ENCODE measurements at regions not wholly inside any gene's neighbourhood (a gene's known extent, or its start where the extent isn't known, plus 50 kb on each side); places are given as distances from the start of the nearest gene placed in this dataset.

- Histone ChIP-seq H3K4me3 (no peak overlapping the region), H3K4me1 (no peaks in the 10 kb centered on the region), H3K36me3 (no peaks in the 10 kb centered on the region), H3K27me3 (no peaks in the 10 kb centered on the region), H3K27ac (no peak overlapping the region), H3K9me3 (no peaks in the 10 kb centered on the region)
- DNase-seq = no peak
- 58 to 64% methylated on average over 3 of the region's 3 CpGs for WGBS, 2 donors (ENCODE audit: low coverage in 1 of 2)
- intact Hi-C loops (cut with DNase I; ENCODE audit: low total_unique reads) = no loop called here
- in situ Hi-C loops (cut with MboI; ENCODE audit: low pct_ligation_motif_present in 1 of 4, low pct_unique_long_range_greater_than_20kb in 1 of 4, low sequenced_read_pairs in 3 of 4) = no loop called here
- TF ChIP-seq POLR2AphosphoS5 (IDR thresholded peaks at IDR 0.05) (no peak), CTCF (IDR thresholded peaks at IDR 0.05) (no peak), POLR2A (IDR thresholded peaks at IDR 0.05) (no peak), EP300 (IDR thresholded peaks at IDR 0.05; ENCODE audit: low read depth) (no peak)
Measured at GRCh38 chr15:79492065-79492464, 59.9 kb downstream of the MINAR1 start.

- H3K4me1 ChIP-seq = no peaks in the 10 kb centered on the region
- no peak overlapping the region for H3K27ac ChIP-seq
- 64 to 69% methylated on average over 5 to 7 of the region's 7 CpGs for WGBS, 2 donors (ENCODE audit: low coverage in 1 of 2)
- no peaks in the 10 kb centered on the region for H3K36me3 ChIP-seq
- no peaks in the 10 kb centered on the region for H3K27me3 ChIP-seq
- H3K4me3 ChIP-seq = no peak overlapping the region
- H3K9me3 ChIP-seq = no peaks in the 10 kb centered on the region
- no peak for DNase-seq
- TF ChIP-seq POLR2AphosphoS5 (IDR thresholded peaks at IDR 0.05) (no peak), POLR2A (IDR thresholded peaks at IDR 0.05) (no peak), EP300 (IDR thresholded peaks at IDR 0.05; ENCODE audit: low read depth) (no peak), CTCF (IDR thresholded peaks at IDR 0.05) (no peak)
- intact Hi-C loops (cut with DNase I; ENCODE audit: low total_unique reads) (no loop called here), in situ Hi-C loops (cut with MboI; ENCODE audit: low pct_ligation_motif_present in 1 of 4, low pct_unique_long_range_greater_than_20kb in 1 of 4, low sequenced_read_pairs in 3 of 4) (no loop called here)
Measured at GRCh38 chr15:79494384-79494909, 62.3 kb downstream of the MINAR1 start.

GRCh38 chr15:79494963-79495755, 63.0 kb downstream of the MINAR1 start:
- no peak overlapping the region for H3K4me3 ChIP-seq
- intact Hi-C loops (cut with DNase I; ENCODE audit: low total_unique reads) = no loop called here
- 58 to 72% methylated on average over 2 to 6 of the region's 6 CpGs for WGBS, 2 donors (ENCODE audit: low coverage in 1 of 2)
- H3K27me3 ChIP-seq = no peaks in the 10 kb centered on the region
- no peaks in the 10 kb centered on the region for H3K36me3 ChIP-seq
- H3K27ac ChIP-seq = no peak overlapping the region
- H3K4me1 ChIP-seq = no peaks in the 10 kb centered on the region
- in situ Hi-C loops (cut with MboI; ENCODE audit: low pct_ligation_motif_present in 1 of 4, low pct_unique_long_range_greater_than_20kb in 1 of 4, low sequenced_read_pairs in 3 of 4) = no loop called here
- TF ChIP-seq POLR2A (IDR thresholded peaks at IDR 0.05) = no peak
- no peak for TF ChIP-seq CTCF (IDR thresholded peaks at IDR 0.05)
- no peak for TF ChIP-seq EP300 (IDR thresholded peaks at IDR 0.05; ENCODE audit: low read depth)
- TF ChIP-seq POLR2AphosphoS5 (IDR thresholded peaks at IDR 0.05) = no peak
- H3K9me3 ChIP-seq = no peaks in the 10 kb centered on the region
- no peak for DNase-seq

GRCh38 chr15:79495775-79496174, 63.6 kb downstream of the MINAR1 start:
- in situ Hi-C loops (cut with MboI; ENCODE audit: low pct_ligation_motif_present in 1 of 4, low pct_unique_long_range_greater_than_20kb in 1 of 4, low sequenced_read_pairs in 3 of 4) (no loop called here), intact Hi-C loops (cut with DNase I; ENCODE audit: low total_unique reads) (no loop called here)
- no peaks in the 10 kb centered on the region for H3K36me3 ChIP-seq
- no peak overlapping the region for H3K27ac ChIP-seq
- H3K27me3 ChIP-seq = no peaks in the 10 kb centered on the region
- H3K4me1 ChIP-seq = no peaks in the 10 kb centered on the region
- no peak for TF ChIP-seq POLR2A (IDR thresholded peaks at IDR 0.05)
- no peak for TF ChIP-seq CTCF (IDR thresholded peaks at IDR 0.05)
- TF ChIP-seq POLR2AphosphoS5 (IDR thresholded peaks at IDR 0.05) = no peak
- TF ChIP-seq EP300 (IDR thresholded peaks at IDR 0.05; ENCODE audit: low read depth) = no peak
- DNase-seq = no peak
- H3K9me3 ChIP-seq = no peaks in the 10 kb centered on the region
- 53 to 66% methylated on average over 2 of the region's 2 CpGs for WGBS, 2 donors (ENCODE audit: low coverage in 1 of 2)
- H3K4me3 ChIP-seq = no peak overlapping the region
